Mesenchymal stem cell (in vitro differentiated cells and primary cell): ENCODE measurements at regions not wholly inside any gene's neighbourhood (a gene's known extent, or its start where the extent isn't known, plus 50 kb on each side); places are given as distances from the start of the nearest gene placed in this dataset.

Source experiments
- DNase-seq: peaks from one replicate; pipeline ENCODE4 v3.0.0-alpha.2; 2013
- H2AFZ ChIP-seq: one replicate; pipeline ENCODE4 v1.6.1; 2013; ENCODE audit warnings: low read depth, mild to moderate bottlenecking, control low read depth, inconsistent platforms, low read length, moderate library complexity
- H2AK5ac ChIP-seq: 2 replicates; pipeline ENCODE4 v1.6.1; 2013; ENCODE audit warnings: low read length, moderate library complexity, mild to moderate bottlenecking, inconsistent platforms; ENCODE audit not compliant: severe bottlenecking
- H2BK120ac ChIP-seq: one replicate; pipeline ENCODE4 v1.6.1; 2013; ENCODE audit warnings: low read depth, mild to moderate bottlenecking, inconsistent platforms, low read length, moderate library complexity
- H2BK12ac ChIP-seq, 2 experiments: one replicate each; pipeline ENCODE4 v1.6.1; 2013; ENCODE audit warnings: inconsistent platforms in 2 of 2, low read length in 2 of 2, mild to moderate bottlenecking in 2 of 2, moderate library complexity in 2 of 2, control low read depth in 1 of 2
- H2BK15ac ChIP-seq: one replicate; pipeline ENCODE4 v1.6.1; 2013; ENCODE audit warnings: mild to moderate bottlenecking, low read depth, inconsistent platforms; ENCODE audit not compliant: poor library complexity, severe bottlenecking
- H2BK5ac ChIP-seq: 2 replicates; pipeline ENCODE4 v1.6.1; 2013; ENCODE audit warnings: low read depth, mild to moderate bottlenecking, low read length, control low read depth, inconsistent platforms; ENCODE audit not compliant: poor library complexity, severe bottlenecking
- H3K14ac ChIP-seq, 2 experiments: one replicate each; pipeline ENCODE4 v1.6.1; 2013; ENCODE audit warnings: inconsistent platforms in 2 of 2, low read length in 2 of 2, control low read depth in 1 of 2, mild to moderate bottlenecking in 1 of 2, moderate library complexity in 1 of 2
- H3K18ac ChIP-seq, 2 experiments: one replicate each; pipeline ENCODE4 v1.6.1; 2013; ENCODE audit warnings: inconsistent platforms in 2 of 2, low read length in 2 of 2, control low read depth in 1 of 2, low read depth in 1 of 2, mild to moderate bottlenecking in 1 of 2
- H3K23ac ChIP-seq, 2 experiments: one replicate each; pipeline ENCODE4 v1.6.1; 2013; ENCODE audit warnings: inconsistent platforms in 2 of 2, low read length in 2 of 2, mild to moderate bottlenecking in 2 of 2, moderate library complexity in 2 of 2, control low read depth in 1 of 2
- H3K27ac ChIP-seq: 2 replicates; pipeline ENCODE4 v1.5.1; 2013; ENCODE audit warnings: mild to moderate bottlenecking, moderate library complexity, low read length, control low read depth, inconsistent platforms; ENCODE audit not compliant: poor library complexity, severe bottlenecking
- H3K27me3 ChIP-seq, 2 experiments: 2 replicates each; pipeline versions ENCODE4 v1.6.1 to v1.7.0; 2013; ENCODE audit warnings: low read length in 2 of 2, mild to moderate bottlenecking in 2 of 2, moderate library complexity in 2 of 2, control low read depth in 1 of 2, inconsistent platforms in 1 of 2; ENCODE audit not compliant: control insufficient read depth in 1 of 2, insufficient read depth in 1 of 2
- H3K36me3 ChIP-seq, 2 experiments: 2 replicates each; pipeline versions ENCODE4 v1.6.1 to v1.7.0; 2013; ENCODE audit warnings: low read length in 2 of 2, control low read depth in 1 of 2, inconsistent platforms in 1 of 2, low read depth in 1 of 2, mild to moderate bottlenecking in 1 of 2; ENCODE audit not compliant: insufficient read depth in 2 of 2, control insufficient read depth in 1 of 2
- H3K4ac ChIP-seq, 2 experiments: one replicate each; pipeline ENCODE4 v1.6.1; 2013; ENCODE audit warnings: inconsistent platforms in 2 of 2, low read length in 2 of 2, mild to moderate bottlenecking in 2 of 2, moderate library complexity in 2 of 2, control low read depth in 1 of 2, low read depth in 1 of 2
- H3K4me1 ChIP-seq: 2 replicates; pipeline ENCODE4 v1.6.1; 2013; ENCODE audit warnings: low read depth, low read length, control low read depth; ENCODE audit not compliant: control insufficient read depth, insufficient read depth
- H3K4me2 ChIP-seq: 2 replicates; pipeline ENCODE4 v1.6.1; 2013; ENCODE audit warnings: low read length, mild to moderate bottlenecking, inconsistent platforms; ENCODE audit not compliant: poor library complexity, severe bottlenecking
- H3K4me3 ChIP-seq, 2 experiments: 2 replicates each; pipeline versions ENCODE4 v1.5.1 to v1.7.0; 2013; ENCODE audit warnings: low read length in 2 of 2, mild to moderate bottlenecking in 2 of 2, control low read depth in 1 of 2, low read depth in 1 of 2; ENCODE audit not compliant: insufficient read depth in 1 of 2
- H3K79me1 ChIP-seq: replicated peaks from 2 replicates; pipeline ENCODE4 v1.6.1; 2013; ENCODE audit warnings: mild to moderate bottlenecking, control low read depth, low read length, inconsistent platforms; ENCODE audit not compliant: poor library complexity, severe bottlenecking
- H3K9ac ChIP-seq: 2 replicates; pipeline ENCODE4 v1.7.0; 2013; ENCODE audit warnings: mild to moderate bottlenecking, low read length, moderate library complexity
- H3K9me3 ChIP-seq: 2 replicates; pipeline ENCODE4 v1.7.0; 2013; ENCODE audit warnings: mild to moderate bottlenecking, low read length; ENCODE audit not compliant: control insufficient read depth
- H4K8ac ChIP-seq: one replicate; pipeline ENCODE4 v1.6.1; 2013; ENCODE audit warnings: inconsistent platforms, mild to moderate bottlenecking, low read length, moderate library complexity
- H4K91ac ChIP-seq: one replicate; pipeline ENCODE4 v1.6.1; 2013; ENCODE audit warnings: mild to moderate bottlenecking, low read length, inconsistent platforms
- WGBS: methylation state at CpG from one replicate; pipeline ENCODE4 v1.1.7; 2013; ENCODE audit warnings: mixed read lengths; 5-methylcytosine and 5-hydroxymethylcytosine counted together

- no peak overlapping the region for H3K14ac ChIP-seq
Measured at GRCh38 chr5:107254214-107254901, 416.4 kb downstream of the EFNA5 start.

DNA sequence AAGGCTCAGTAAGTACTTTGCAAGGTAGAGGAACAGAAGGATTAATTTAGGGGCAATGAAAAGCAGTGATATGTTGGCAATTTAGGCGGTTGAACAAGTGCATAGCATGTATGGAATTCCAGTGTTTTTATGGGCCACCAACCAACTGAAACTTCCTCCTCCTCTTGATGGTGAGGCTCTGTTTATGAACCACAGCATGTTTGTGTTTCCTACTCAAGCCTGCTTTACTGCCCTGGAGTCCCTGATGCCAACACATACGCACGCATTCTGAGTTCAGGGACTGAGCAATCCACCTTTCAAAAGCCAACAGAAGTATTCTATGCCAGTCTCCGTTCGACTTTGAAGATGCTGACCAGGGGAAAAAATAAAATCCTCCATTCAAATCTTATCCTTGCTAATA lies 417.5 kb downstream of the EFNA5 start:
- H3K4me2 ChIP-seq = no peak overlapping the region
- WGBS = 94% methylated on average over 5 of the region's 5 CpGs
- H3K27me3 ChIP-seq = no peaks in the 10 kb centered on the region
- no peaks in the 10 kb centered on the region for H3K36me3 ChIP-seq
- H3K27ac ChIP-seq = no peak overlapping the region
- no peak overlapping the region for H3K9ac ChIP-seq
- H3K14ac ChIP-seq = no peak overlapping the region
- DNase-seq = no peak
- no peak overlapping the region for H2BK12ac ChIP-seq
- no peak overlapping the region for H2BK120ac ChIP-seq
- H2AK5ac ChIP-seq = no peak overlapping the region
- no peak overlapping the region for H4K91ac ChIP-seq
- no peaks in the 10 kb centered on the region for H3K9me3 ChIP-seq
- H3K79me1 ChIP-seq = no peaks in the 10 kb centered on the region
- no peak overlapping the region for H4K8ac ChIP-seq
- no peak overlapping the region for H2AFZ ChIP-seq
- H2BK15ac ChIP-seq = no peak overlapping the region
- H3K4me3 ChIP-seq = no peak overlapping the region
- no peak overlapping the region for H2BK5ac ChIP-seq
- H3K18ac ChIP-seq = no peak overlapping the region
- no peaks in the 10 kb centered on the region for H3K4me1 ChIP-seq
- no peak overlapping the region for H3K4ac ChIP-seq
- no peak overlapping the region for H3K23ac ChIP-seq

More at GRCh38 chr5:107254214-107254901, 416.4 kb downstream of the EFNA5 start:
- H2AFZ ChIP-seq = no peak overlapping the region
- H2BK5ac ChIP-seq = no peak overlapping the region
- 96% methylated on average over 5 of the region's 6 CpGs for WGBS
- no peak overlapping the region for H4K91ac ChIP-seq
- H2BK120ac ChIP-seq = no peak overlapping the region
- H3K27ac ChIP-seq = no peak overlapping the region
- no peak overlapping the region for H3K4ac ChIP-seq
- no peak overlapping the region for H4K8ac ChIP-seq
- no peak overlapping the region for H3K23ac ChIP-seq
- H2BK12ac ChIP-seq = no peak overlapping the region
- no peak overlapping the region for H3K4me2 ChIP-seq
- no peaks in the 10 kb centered on the region for H3K79me1 ChIP-seq
- H3K9me3 ChIP-seq = no peaks in the 10 kb centered on the region
- H3K9ac ChIP-seq = no peak overlapping the region
- H2BK15ac ChIP-seq = no peak overlapping the region
- H3K18ac ChIP-seq = no peak overlapping the region
- H3K4me1 ChIP-seq = no peaks in the 10 kb centered on the region
- no peaks in the 10 kb centered on the region for H3K27me3 ChIP-seq
- H3K4me3 ChIP-seq = no peak overlapping the region
- H2AK5ac ChIP-seq = no peak overlapping the region
- no peak for DNase-seq
- no peaks in the 10 kb centered on the region for H3K36me3 ChIP-seq

DNA sequence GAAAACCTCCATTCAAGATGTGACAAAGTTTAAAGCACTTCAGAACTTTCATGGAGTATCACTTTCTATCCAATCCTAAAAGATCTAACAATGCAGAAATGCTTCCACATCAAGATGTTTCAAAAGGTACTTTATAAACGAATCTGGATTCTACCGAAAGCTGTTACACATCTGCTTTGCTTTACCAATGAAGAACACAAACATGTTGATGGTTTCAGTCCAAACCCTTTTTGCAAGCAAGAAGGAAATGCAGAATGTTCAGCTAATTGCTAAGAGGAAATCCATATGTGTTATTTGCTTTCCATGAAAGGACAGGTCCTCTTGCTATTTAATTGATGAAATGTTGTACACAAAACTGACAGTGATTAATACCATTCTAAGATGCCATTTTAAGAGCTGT lies 419.6 kb downstream of the EFNA5 start:
- Histone ChIP-seq H3K18ac (no peak overlapping the region), H3K27me3 (no peaks in the 10 kb centered on the region), H2BK5ac (no peak overlapping the region), H2AFZ (no peak overlapping the region), H4K91ac (no peak overlapping the region), H3K9me3 (no peaks in the 10 kb centered on the region), H3K23ac (no peak overlapping the region), H3K4me1 (no peaks in the 10 kb centered on the region), H2BK120ac (no peak overlapping the region), H3K27ac (no peak overlapping the region), H3K4ac (no peak overlapping the region), H3K4me2 (no peak overlapping the region), H3K9ac (no peak overlapping the region), H3K14ac (no peak overlapping the region), H2AK5ac (no peak overlapping the region), H4K8ac (no peak overlapping the region), H2BK15ac (no peak overlapping the region), H2BK12ac (no peak overlapping the region), H3K4me3 (no peak overlapping the region), H3K36me3 (no peaks in the 10 kb centered on the region), H3K79me1 (no peaks in the 10 kb centered on the region)
- DNase-seq = peak; percentile 13
- WGBS = 79% methylated on average over 2 of the region's 2 CpGs

GRCh38 chr5:107248066-107248695 lies 422.6 kb downstream of the EFNA5 start:
- H3K9me3 ChIP-seq = no peaks in the 10 kb centered on the region
- DNase-seq = peak; percentile 24
- no peak overlapping the region for H3K9ac ChIP-seq
- no peak overlapping the region for H3K4me3 ChIP-seq
- H2BK15ac ChIP-seq = no peak overlapping the region
- no peaks in the 10 kb centered on the region for H3K27me3 ChIP-seq
- no peaks in the 10 kb centered on the region for H3K36me3 ChIP-seq
- no peak overlapping the region for H2AFZ ChIP-seq
- H2BK5ac ChIP-seq = no peak overlapping the region
- no peaks in the 10 kb centered on the region for H3K79me1 ChIP-seq
- no peak overlapping the region for H2BK12ac ChIP-seq
- H3K4ac ChIP-seq = no peak overlapping the region
- no peak overlapping the region for H2AK5ac ChIP-seq
- no peak overlapping the region for H3K23ac ChIP-seq
- H4K91ac ChIP-seq = no peak overlapping the region
- no peaks in the 10 kb centered on the region for H3K4me1 ChIP-seq
- H4K8ac ChIP-seq = no peak overlapping the region
- H3K27ac ChIP-seq = no peak overlapping the region
- no peak overlapping the region for H2BK120ac ChIP-seq
- H3K14ac ChIP-seq = no peak overlapping the region
- 55% methylated on average over 10 of the region's 10 CpGs for WGBS
- H3K18ac ChIP-seq = no peak overlapping the region
- H3K4me2 ChIP-seq = no peak overlapping the region
